ENCODE measurements at regions not wholly inside any gene's neighbourhood (a gene's known extent, or its start where the extent isn't known, plus 50 kb on each side); places are given as distances from the start of the nearest gene placed in this dataset.

DNA sequence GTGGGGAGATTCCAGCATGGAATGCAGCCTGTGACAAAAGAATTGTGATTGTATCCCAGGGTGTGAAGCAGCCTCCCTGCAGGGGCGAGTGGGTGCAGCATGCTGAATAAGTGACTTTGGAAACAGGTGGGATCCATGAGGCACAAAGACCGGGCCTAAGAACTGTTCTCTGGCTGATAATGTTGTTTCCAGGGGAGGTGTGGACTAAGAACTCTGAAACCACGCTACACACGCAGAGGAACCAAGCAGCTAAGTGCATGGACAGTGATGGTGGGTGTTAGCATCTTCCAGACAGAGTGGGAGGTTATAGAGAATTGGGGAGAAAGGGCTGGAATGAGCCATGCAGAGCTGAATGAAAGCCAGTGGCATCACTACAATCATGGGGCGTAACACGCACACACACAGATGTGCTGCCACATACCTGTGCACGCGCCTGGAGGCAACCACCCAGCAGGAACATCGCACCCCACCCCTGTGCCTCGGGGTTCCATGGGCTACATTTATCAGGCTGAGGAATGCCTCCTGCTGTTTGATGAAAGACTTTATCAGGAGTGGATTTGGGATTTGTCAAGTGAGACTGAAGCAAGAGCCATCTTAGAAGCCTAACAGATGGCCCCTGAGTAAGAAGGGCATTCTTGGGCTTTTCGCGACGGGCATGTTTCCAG, 424.5 kb upstream of the SALL3 start:
- H3K4me3 ChIP-seq (ENCODE audit: low read depth, low read length) = no peak overlapping the region
- no peak for DNase-seq (ENCODE audit: low read depth)
- no peak for TF ChIP-seq CTCF (conservative IDR thresholded peaks at IDR 0.05; ENCODE audit: low read depth, low read length)

- no peak for DNase-seq (ENCODE audit: low read depth)
- H3K4me3 ChIP-seq (ENCODE audit: low read depth, low read length) = no peak overlapping the region
- TF ChIP-seq CTCF (conservative IDR thresholded peaks at IDR 0.05; ENCODE audit: low read depth, low read length) = no peak
Measured at GRCh38 chr18:78557371-78557770, 422.2 kb upstream of the SALL3 start.

DNA sequence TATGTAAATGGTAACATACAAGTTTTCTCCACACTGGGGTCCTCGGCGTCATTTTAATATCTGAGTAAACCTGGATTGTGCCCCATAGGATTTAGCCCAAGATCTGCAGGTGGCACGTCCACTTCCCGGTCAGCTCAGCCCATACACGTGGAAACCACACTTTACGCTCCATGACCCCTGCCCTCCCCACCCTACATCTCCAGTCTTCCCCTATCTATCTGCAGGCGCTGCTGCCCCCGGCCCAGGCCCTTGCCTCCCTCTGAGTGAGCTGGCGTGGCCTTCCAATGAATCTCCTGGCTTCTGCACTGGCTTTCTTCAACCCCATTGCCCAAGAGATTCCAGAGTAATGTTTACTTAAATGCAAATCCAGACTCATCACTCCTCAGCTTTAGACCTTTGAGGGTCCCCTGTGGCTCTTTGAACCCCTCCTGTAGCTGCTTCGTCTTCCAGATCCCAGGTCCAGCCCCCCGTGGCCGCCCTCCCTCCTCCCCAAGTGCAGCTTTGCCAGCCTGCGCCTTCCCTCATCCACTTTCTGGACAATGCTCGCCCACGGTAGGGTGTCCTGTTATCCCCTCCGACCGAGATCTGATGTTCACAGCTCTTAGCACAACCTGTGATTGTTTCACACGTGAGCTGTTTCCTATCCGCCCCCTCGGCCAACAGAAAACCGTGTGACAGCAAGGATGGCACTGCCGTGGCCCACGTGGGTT, 421.4 kb upstream of the SALL3 start:
- no peak for TF ChIP-seq CTCF (conservative IDR thresholded peaks at IDR 0.05; ENCODE audit: low read depth, low read length)
- no peak overlapping the region for H3K4me3 ChIP-seq (ENCODE audit: low read depth, low read length)
- DNase-seq (ENCODE audit: low read depth) = no peak

- TF ChIP-seq CTCF (conservative IDR thresholded peaks at IDR 0.05; ENCODE audit: low read depth, low read length) = no peak
- DNase-seq (ENCODE audit: low read depth) = no peak
- no peak overlapping the region for H3K4me3 ChIP-seq (ENCODE audit: low read depth, low read length)
Measured at GRCh38 chr18:78558948-78559347, 420.7 kb upstream of the SALL3 start.

DNA sequence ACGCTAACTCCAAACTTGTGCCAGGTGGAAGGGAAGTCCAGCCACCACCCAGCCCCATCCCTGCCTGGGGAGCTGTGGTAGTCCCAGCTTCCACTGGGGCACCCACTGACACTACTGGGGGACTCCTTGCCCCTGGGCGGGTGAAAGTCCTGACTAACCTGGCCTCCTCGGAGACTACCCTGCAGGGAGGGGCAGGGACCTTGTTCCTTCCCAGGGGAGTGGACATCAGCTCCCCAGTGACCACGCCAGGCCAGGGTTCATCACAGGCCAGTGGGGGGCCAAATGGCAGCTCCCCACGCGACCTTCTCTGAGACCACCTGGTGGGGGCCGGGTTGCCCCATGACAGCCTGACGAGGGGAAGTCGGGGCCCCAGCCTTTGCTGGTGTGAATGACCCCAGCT, 420.0 kb upstream of the SALL3 start:
- no peak for TF ChIP-seq CTCF (conservative IDR thresholded peaks at IDR 0.05; ENCODE audit: low read depth, low read length)
- H3K4me3 ChIP-seq (ENCODE audit: low read depth, low read length) = no peak overlapping the region
- DNase-seq (ENCODE audit: low read depth) = no peak

DNA sequence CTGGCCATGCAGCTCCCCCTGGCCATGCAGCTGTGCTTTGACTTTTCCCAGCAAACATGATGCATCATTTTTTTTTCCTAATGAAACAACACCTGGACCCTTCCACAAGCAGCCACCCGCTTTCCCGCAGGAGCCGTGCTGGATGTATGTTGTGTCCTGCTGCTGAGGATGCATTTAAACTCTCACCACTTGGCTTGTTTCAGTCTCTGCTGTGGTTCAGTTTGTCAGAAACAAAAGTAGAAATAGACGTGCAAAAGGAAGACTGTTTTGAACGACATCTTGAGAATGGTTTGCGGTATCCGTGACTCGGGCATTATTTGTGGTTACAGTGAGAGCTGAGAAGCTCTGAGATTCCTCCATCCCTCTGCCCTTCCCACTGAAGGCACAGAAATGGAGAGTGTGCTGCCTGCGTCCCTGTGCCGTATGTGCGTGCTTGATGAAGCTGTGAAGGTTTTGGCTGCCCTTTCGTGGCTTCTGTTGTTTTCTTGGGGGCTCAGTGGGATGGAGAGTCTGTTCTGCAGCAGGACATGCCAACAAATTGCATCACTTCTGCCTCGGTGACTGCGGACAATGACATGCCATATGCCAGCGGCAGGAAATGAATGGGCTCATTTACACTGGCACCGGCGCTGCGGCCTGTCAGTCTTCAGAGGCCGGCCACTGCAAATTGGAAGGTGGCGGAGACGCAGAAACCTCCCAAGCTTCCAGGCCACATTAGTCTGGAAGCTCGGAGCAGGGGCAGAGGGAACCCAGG, 417.7 kb upstream of the SALL3 start:
- no peak for DNase-seq (ENCODE audit: low read depth)
- H3K4me3 ChIP-seq (ENCODE audit: low read depth, low read length) = no peak overlapping the region
- TF ChIP-seq CTCF (conservative IDR thresholded peaks at IDR 0.05; ENCODE audit: low read depth, low read length) = no peak
